ENCODE measurements at regions not wholly inside any gene's neighbourhood (a gene's known extent, or its start where the extent isn't known, plus 50 kb on each side); places are given as distances from the start of the nearest gene placed in this dataset.

DNA sequence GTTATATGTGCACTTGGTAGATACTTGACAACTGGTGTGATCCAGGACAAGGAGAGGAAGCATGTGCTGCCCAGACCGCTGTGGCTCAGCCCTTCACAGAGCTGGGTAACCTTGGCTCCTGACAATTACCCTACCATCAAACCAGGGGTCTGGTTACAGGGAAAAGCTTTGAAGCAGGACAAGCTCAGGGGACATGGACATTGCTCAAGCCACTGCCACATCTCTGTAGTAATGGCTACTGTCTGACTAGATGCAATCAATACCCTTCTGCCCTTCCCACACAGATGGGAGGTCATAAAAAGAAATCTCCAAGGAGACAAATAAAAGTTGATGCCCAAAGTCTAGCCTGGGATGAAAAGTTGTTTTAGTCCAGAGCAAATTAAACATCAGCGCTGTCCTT lies 577.4 kb downstream of the MED13L start:
- no peak for TF ChIP-seq EZH2 (IDR thresholded peaks at IDR 0.05; ENCODE audit: borderline replicate concordance)
- TF ChIP-seq, protein P1, sequence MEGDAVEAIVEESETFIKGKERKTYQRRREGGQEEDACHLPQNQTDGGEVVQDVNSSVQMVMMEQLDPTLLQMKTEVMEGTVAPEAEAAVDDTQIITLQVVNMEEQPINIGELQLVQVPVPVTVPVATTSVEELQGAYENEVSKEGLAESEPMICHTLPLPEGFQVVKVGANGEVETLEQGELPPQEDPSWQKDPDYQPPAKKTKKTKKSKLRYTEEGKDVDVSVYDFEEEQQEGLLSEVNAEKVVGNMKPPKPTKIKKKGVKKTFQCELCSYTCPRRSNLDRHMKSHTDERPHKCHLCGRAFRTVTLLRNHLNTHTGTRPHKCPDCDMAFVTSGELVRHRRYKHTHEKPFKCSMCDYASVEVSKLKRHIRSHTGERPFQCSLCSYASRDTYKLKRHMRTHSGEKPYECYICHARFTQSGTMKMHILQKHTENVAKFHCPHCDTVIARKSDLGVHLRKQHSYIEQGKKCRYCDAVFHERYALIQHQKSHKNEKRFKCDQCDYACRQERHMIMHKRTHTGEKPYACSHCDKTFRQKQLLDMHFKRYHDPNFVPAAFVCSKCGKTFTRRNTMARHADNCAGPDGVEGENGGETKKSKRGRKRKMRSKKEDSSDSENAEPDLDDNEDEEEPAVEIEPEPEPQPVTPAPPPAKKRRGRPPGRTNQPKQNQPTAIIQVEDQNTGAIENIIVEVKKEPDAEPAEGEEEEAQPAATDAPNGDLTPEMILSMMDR (IDR thresholded peaks at IDR 0.05; ENCODE audit: poor library complexity) = no peak
- no peak for TF ChIP-seq EZH2phosphoT487 (IDR thresholded peaks at IDR 0.05; ENCODE audit: low read depth, severe bottlenecking, unreplicated experiment)

Measured in hepatocyte (in vitro differentiated cells).